ENCODE measurements at regions not wholly inside any gene's neighbourhood (a gene's known extent, or its start where the extent isn't known, plus 50 kb on each side); places are given as distances from the start of the nearest gene placed in this dataset.

- DNase-seq (ENCODE audit: low read depth in 2 of 2): no peak
Observed at GRCh38 chr9:8188723-8189407, 389.3 kb upstream of the DMAC1 start.

GRCh38 chr9:8186560-8186959 lies 387.0 kb upstream of the DMAC1 start:
- no peak for DNase-seq (ENCODE audit: low read depth in 2 of 2)

DNA sequence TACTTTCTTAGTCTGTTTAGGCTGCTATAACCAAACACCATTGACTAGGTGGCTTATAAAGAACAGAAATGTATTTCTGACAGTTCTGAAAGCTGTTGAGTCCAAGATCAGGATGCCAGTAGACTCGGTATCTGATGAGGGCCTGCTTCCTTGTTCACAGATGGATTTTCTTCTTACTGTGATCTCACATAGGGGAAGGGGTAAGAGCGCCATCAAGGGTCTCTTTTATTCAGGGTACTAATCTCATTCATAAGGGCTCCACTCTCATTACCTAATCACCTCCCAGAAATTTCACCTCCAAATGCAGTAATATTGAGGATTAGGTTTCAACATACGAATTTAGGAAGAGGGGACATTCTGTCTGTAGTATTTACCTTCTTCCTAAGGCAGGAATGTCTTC lies 384.0 kb upstream of the DMAC1 start:
- no peak for DNase-seq (ENCODE audit: low read depth in 2 of 2)

- DNase-seq (ENCODE audit: low read depth in 2 of 2): no peak
Observed at GRCh38 chr9:8179381-8180053, 379.9 kb upstream of the DMAC1 start.

- DNase-seq (ENCODE audit: low read depth in 2 of 2): no peak
Observed at GRCh38 chr9:8172000-8172399, 372.4 kb upstream of the DMAC1 start.

- no peak for DNase-seq (ENCODE audit: low read depth in 2 of 2)
Observed at GRCh38 chr9:8168916-8169438, 369.4 kb upstream of the DMAC1 start.

DNA sequence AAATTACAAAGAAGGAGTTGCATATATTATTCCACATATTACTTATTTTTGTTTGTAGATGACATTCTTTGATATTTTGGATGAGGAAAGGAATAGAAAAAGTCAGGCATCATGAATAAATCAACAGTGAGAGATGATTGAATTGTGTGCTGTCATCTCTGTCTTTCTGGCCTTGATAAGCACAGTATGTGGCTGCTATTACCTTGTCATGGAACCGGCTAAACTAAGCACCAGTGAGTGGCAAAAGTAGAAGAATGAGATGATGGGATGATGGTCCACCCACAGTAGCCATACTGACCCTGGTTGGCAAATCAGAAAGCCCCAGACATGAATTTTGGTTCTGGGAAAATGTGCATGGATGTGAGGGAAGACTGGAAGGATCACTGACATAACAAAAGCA lies 361.2 kb upstream of the DMAC1 start:
- no peak for DNase-seq (ENCODE audit: low read depth in 2 of 2)

DNA sequence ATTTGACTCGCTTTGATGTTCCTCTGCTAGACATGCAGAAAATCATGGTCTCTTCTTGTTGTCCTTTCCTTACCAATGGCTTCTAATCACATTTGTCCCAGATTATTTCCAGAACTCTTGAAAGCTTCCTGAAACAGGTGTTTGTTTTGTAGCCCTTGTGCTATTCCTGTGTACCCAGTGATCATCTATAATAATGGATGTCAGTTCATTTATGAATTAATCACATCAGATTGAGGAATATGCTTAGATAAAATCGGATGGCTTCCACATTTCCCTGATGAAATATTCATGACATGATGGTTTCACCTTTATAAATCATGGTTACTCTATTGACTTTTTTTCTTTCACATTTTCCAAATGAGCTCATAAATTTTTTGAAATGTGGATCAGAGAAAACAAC lies 359.0 kb upstream of the DMAC1 start:
- no peak for DNase-seq (ENCODE audit: low read depth in 2 of 2)

GRCh38 chr9:8157683-8158324 lies 358.2 kb upstream of the DMAC1 start:
- DNase-seq (ENCODE audit: low read depth in 2 of 2): no peak

GRCh38 chr9:8156346-8156745 lies 356.8 kb upstream of the DMAC1 start:
- DNase-seq (ENCODE audit: low read depth in 2 of 2): no peak

- no peak for DNase-seq (ENCODE audit: low read depth in 2 of 2)
Observed at GRCh38 chr9:8155706-8156105, 356.1 kb upstream of the DMAC1 start.

- no peak for DNase-seq (ENCODE audit: low read depth in 2 of 2)
Observed at GRCh38 chr9:8143677-8144076, 344.1 kb upstream of the DMAC1 start.

- DNase-seq (ENCODE audit: low read depth in 2 of 2): no peak
Observed at GRCh38 chr9:8140557-8140956, 341.0 kb upstream of the DMAC1 start.

GRCh38 chr9:8139756-8140155 lies 340.2 kb upstream of the DMAC1 start:
- no peak for DNase-seq (ENCODE audit: low read depth in 2 of 2)

DNA sequence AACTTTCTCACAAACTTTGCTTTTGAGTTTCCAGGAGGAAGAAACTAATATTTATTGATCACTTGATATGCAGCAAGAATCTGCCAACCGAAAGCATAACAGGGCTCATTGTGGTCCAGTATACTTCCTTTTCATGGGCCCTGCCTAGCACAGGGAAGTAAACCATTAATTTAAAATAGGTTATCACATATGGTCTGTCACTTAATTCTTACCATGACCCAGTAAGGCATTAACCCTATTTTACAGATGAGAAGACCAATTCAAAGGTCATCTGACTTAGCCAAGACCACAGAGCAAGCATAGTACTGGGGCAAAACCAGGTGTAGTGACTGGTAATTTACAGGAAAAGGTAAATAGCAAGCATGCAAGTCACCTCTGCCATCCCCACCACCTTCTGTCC lies 336.9 kb upstream of the DMAC1 start:
- no peak for DNase-seq (ENCODE audit: low read depth in 2 of 2)

GRCh38 chr9:8134635-8135034 lies 335.1 kb upstream of the DMAC1 start:
- DNase-seq (ENCODE audit: low read depth in 2 of 2): no peak

DNA sequence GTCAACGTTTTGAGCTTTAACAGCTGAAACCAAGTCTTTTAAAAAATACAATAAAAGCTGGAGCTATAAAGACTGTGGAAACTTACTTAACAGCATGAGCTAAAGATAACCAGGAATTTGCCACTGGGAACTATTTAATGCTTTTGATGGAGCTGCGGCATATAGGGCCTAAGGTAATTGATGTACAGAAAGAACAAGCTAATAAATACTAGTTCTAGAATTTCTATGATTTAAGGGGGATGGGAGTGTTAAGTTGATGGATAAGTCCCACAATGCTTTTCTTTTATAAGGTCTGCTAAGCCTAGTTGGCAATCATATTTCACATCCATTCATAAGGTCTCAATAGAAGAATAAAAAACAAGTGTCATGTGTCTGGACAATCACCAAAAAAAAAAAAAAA lies 334.0 kb upstream of the DMAC1 start:
- no peak for DNase-seq (ENCODE audit: low read depth in 2 of 2)

DNA sequence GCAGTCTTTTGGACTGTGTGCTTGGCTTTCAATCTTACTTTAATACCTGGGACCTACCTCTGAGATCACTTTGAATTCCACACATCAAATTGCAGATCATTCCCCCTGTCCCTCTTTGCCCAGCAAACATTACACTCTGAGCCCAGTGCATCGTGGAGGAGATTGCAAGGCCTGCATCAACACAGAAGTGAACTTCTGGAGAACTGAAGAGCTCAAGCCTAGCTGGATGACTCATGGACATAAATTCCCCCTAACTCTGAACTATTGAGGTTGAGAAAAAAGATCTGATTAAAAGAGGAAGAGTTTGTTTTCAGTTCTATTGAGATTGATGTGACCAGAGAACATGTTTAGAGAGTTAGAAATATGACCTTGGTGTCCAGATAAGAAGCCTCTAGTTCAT lies 316.0 kb upstream of the DMAC1 start:
- DNase-seq (ENCODE audit: low read depth in 2 of 2): no peak

GRCh38 chr9:8114826-8115225 lies 315.2 kb upstream of the DMAC1 start:
- DNase-seq (ENCODE audit: low read depth in 2 of 2): no peak

- no peak for DNase-seq (ENCODE audit: low read depth in 2 of 2)
Observed at GRCh38 chr9:8106362-8106761, 306.8 kb upstream of the DMAC1 start.

DNA sequence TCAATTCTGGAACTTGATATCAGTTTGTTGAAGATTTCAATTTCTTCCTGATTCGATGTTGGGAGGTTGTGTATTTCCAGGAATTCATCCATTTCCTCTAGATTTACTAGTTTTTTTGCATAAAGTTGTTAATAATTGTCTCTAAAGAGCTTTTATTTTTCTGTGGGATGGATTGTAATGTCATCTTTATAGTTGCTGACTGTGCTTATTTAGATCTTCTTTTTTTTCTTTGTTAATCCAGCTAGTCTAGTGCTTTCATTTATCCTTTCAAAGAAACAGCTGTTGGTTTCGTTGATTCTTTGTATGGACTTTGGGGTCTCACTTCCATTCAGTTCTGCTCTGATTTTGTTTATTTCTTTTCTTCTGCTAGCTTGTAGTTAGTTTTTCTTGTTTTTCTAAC lies 302.0 kb upstream of the DMAC1 start:
- DNase-seq (ENCODE audit: low read depth in 2 of 2): no peak

- no peak for DNase-seq (ENCODE audit: low read depth in 2 of 2)
Observed at GRCh38 chr9:8096091-8096490, 296.5 kb upstream of the DMAC1 start.

DNA sequence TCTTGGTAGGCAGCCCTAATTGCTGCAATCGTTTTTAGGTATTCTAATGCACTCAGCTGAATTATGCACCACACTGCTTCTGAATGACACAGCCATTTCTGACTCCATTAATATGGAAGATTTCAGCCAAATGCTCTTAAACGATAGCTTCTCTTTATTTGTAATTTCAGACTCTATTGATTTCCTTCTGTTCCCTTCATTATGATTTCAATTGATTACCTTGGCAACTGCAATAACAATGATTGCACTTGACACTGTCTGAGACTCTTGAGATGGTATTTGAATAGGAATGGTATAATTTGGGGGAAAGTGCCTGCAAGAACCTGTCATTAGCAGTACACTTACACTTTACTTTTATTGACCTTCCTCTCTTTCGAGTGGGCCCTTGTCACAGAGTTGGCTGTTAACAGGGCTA lies 296.1 kb upstream of the DMAC1 start:
- no peak for DNase-seq (ENCODE audit: low read depth in 2 of 2)
